HG03432 (cell line): ENCODE measurements at regions not wholly inside any gene's neighbourhood (a gene's known extent, or its start where the extent isn't known, plus 50 kb on each side); places are given as distances from the start of the nearest gene placed in this dataset.
"Not testable (repeated sequence)": the region's sequence is repeated elsewhere in the genome, so short reads cannot be mapped to it uniquely, and the experiment has no call there.

Experiments
- ATAC-seq: cut with Tn5 transposase; IDR thresholded peaks from one replicate; pipeline ENCODE4 v1.9.1; 2021; ENCODE audit warnings: mild to moderate bottlenecking, moderate library complexity; ENCODE audit not compliant: unreplicated experiment

DNA sequence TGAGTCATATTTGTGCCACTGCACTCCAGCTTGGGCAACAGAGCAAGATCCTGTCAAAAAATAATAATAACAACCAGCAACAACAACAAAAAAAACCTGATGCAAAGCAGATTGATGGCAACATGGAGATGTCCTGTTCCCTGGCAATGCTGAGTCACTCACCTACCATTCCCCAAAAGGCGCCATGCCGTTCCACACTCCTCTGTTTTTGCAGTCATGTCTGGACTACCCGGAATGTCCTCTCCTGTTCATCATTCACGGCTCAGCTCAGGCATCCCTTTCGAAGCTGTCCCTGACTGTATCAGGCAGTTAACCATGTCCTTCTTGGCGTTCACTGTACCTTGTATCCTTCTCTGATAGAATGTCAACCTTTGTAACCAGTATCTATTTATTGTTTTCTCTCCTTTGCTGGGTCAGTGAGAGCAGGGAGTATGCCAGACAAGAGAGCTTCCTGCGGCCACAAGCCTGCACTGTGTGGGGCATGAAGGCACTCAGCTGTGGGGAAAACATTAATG, 147.7 kb downstream of the ABCC12 start:
- no peak for ATAC-seq

DNA sequence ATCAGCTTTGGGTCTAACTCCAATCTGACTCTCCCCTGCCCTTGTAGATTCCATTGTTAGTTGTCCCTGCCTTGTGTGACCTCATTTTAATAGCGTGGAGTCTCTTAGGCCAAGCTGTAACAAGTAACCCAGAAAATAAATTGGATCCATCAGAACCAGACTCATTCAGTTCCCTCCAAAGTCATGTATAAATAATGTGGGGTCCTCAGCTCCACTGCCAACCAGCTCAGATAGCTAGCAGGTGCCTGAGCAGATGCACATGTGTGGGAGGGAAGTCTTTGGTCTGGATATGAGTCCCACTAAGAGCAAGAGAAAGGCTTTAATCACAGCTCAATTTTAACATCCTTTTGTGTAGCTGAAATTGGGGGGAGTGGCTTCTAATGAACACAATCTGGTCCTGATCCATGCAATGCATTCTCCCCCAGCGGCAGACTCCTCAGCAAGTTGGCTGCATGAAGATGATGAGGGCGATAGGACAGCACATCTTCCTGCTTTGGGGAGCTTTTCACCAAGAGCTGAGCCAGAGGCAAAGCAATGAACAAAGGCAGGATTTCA, 151.6 kb downstream of the ABCC12 start:
- ATAC-seq, result no peak

DNA sequence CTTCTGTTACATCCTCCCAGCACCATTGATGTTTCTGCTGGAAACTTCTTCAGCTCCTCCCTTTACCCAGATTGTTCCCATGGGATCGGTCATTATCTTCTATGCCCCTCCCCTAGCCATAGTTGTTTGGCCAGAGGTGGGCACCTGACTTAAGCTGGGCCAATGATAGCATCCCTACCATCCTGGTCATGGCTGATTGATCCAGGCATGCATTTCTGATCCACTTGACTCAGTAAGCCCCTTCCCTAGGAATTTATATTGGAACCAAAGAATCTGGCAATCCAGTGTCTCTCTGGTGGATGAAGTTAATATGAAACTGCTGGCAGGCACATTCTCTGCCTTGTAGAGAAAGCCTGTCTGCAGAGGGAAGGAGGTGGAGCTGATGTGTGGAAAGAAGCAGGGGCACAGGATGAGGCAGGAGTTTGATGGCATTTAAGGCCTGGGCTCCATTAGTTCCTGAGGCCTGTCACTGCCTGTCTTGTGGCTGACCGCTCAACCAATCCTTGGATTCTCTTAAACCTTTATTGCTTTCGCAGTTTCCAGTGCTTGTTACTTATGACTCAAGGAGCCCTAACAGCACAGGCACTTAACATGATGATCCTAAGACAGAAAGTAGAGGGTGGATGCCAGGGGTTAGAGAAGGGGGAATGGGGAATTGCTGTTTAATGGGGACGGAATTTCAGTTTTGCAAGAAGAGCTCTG, 152.4 kb downstream of the ABCC12 start:
- no peak for ATAC-seq

DNA sequence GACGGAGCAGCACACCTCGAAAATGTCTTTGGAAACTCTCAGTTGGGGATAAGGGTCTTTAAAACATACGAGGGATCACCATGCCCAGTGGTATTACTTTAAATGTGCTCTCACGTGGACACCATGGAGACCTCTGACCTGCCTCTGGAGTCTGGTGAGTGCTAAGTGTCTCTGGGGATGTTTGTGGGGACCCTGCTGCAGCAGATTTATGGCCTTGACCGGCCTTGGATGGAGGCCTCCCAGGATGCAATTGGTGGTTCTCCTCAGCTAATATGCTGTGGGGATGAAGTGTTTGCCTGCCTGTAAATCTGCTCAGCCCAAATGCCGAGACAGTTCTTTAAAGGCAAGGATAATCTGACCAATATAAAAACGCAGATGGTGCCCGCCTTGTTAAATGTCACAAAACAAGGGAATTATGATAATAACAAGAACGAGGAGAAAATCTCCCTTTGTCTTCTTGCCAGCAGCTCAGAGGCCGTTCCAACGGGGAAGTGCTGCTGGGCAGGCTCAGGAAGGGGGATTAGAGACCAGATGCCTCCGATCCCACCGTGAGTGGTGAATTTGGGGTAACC, 154.4 kb downstream of the ABCC12 start:
- no peak for ATAC-seq

DNA sequence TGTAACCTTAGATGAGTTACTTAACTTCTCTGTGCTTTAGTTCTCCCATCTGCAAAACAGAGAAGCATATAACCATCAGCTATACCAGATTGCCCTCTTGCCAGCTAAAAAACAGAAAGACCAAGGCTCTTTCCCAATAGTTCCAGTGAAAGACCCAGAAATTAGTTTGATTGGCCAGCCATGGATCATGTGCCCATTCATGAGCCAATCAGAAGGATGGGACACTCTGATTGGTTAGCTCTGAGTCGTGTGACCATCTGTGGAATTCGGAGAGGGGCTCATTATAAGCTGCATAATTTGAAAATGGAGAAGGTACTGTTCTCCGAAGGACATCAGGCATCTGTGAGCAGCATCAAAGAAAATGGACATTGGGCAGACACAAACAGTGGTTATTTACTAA, 155.2 kb downstream of the ABCC12 start:
- no peak for ATAC-seq

DNA sequence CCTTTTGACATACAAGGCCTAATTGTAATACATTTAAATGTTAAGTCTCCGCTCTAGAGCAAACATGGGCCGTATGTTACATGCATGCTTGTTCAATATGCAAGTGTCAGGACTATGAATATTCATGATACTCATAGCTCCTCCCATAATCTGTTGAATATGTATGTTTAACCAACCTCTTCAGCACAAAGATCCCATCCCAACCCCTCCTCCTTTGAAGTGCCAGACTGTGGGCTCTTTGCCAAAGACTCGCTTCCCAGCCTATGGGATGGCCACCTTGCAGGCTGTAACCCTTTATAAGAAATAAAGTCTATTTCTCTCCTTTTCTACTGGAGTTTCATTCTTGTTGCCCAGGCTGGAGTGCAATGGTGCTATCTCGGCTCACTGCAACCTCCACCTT, 156.2 kb downstream of the ABCC12 start:
- ATAC-seq, result no peak

DNA sequence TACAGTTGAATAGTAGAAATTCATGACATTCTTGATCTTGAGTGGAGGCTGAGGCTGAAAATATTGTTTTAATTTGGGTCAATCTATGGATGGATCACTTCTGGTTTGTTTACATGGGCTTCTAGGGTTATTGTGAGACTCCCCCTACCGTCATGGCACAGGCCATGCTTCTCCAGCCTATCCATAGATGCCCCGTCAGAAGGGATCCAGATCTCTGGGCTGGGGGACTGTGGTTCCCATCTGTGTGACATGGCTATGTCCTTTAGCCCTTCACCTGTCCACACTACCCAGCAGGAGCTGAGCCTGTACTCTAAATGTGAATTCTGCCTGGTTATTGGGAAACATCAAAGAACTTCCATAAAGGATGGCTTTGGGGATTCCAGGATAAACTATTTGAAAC, 160.4 kb downstream of the ABCC12 start:
- ATAC-seq, result no peak

DNA sequence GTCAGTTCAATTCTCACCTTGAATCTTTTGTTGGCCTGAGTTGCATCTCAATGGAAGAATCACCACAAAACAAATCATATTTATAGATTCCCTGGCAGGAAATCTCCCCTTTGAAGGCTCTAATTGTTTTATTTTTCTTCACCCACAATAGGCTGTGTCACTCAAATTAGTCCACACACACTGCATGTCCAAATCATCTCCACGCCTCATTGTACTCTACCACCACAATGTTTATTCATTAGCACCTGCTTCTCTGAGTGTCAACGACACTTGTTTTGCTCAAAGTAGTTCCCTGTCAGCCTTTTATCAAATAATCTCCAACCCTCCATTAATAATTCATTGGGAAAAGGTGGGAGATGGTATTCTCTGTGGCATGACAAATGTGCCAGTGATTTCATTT, 164.3 kb downstream of the ABCC12 start:
- no peak for ATAC-seq

DNA sequence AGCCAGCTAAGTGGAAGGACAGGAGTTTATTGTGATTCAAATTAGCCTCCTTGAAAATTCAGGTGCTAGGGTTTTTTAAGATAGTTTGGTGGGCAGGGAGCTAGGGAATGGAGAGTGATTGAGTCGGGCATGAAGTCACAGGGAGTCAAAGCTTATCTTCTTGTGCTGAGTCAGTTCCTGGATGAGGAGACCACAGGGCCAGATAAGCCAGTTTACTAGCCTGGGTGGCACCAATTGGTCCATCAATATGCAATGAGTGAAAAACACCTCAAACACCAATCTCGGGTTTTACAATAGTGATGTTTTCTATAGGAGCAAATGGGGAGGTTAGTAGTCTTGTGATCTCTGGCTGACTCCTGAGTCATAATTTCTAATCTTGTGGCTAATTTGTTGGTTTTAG, 165.1 kb downstream of the ABCC12 start:
- ATAC-seq, result no peak

DNA sequence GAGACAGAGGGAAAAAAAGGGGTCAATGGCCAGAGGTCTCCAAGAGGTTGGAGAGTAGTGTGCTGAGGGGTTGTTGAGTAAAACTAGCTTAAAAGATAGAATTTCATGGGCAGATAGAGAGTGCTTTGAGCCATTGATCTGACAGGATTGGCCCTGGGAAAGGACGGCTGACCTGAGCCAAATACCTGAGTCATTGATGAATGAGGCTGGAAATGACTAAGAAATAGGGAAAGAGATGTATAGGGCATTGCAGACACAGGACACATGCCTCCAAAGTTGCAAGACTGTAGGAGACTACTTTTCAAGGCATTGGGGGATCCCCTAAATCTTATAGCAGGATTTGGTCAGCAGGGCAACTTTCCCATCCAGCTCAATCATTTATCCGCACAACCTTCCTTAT, 168.7 kb downstream of the ABCC12 start:
- ATAC-seq, result no peak

DNA sequence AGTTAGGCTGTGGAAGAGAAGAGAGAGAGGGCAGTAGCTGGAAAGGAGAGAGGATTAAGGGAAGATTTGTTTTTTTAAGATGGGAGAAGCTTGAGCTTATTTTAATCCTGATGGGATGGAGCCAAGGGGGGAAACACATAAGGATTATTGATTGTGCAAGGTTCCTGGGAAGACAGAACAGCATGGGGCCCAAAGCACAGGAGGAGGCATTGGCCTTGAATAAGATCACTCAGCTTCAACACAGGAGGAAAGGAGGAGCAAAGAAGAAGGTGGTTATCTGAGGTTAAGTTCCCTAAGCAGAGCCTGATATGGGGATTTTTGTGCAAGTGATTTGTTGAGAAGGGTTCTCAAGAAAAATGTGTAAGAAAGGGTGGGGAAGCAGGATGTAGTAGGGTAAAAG, 169.8 kb downstream of the ABCC12 start:
- ATAC-seq, result no peak

DNA sequence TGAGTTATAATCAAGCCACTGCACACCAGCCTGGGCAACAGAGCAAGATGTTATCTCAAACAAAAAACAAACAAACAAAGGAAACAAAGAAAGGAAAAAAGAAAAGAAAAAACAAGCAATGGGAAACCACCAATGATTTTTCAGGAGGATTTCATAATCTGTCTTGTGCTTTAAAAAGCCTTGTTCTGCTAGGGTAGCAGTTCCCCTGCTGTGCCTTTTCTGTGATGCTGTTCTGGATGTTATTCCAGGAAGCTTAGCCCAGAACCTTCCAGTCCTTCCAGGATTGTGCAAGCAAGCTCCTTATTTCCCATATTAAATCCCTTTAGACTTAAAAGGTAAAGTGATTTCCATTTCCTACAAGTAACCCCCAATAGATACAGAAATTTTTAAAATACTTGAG, 171.1 kb downstream of the ABCC12 start:
- no peak for ATAC-seq

DNA sequence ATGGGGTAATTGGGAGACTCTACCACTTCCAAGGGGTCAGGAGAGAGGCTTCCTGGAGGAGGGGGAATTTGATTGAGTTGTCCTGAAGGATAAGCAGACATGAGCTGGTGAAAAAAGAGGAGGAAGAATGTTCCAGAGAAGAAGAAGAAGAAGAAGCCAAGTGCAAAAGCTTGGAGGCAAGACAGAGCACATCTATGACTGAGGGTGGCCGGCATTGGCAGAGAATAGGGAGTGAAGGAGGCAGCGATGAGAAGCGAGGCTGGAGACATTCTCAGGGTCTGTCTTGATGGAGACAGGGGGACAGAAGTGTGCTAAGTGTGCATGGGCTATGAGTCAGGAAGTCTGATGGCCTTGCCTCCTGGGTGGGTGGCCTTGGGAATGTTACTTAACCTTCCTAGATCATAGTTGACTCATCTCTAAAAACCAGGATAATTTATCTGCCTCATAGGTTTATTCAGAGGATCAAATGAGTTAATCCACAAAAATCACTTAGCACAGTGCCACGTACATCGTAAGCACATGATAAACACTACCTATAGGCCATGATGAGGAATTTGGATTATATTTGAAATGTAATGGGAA, 171.7 kb downstream of the ABCC12 start:
- ATAC-seq, result no peak

DNA sequence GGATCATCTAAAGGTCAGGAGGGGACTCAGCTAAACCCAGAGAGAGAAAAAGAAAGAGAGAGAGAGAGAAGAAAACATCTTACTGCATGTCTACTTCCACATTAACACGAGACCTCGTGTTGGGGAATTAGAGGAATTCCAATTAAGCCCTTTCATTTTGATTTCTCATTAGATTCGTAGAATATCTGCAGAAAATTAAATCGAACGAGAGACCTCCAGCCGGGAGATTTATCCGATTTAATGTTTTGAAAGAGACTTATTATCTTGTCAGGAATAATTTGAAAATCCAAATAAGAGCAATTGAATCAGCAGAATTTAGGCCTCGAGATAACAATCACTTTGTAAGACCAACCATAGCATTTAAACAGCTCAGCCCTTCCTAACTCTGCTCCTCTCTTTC, 175.6 kb downstream of the ABCC12 start:
- ATAC-seq, result no peak

DNA sequence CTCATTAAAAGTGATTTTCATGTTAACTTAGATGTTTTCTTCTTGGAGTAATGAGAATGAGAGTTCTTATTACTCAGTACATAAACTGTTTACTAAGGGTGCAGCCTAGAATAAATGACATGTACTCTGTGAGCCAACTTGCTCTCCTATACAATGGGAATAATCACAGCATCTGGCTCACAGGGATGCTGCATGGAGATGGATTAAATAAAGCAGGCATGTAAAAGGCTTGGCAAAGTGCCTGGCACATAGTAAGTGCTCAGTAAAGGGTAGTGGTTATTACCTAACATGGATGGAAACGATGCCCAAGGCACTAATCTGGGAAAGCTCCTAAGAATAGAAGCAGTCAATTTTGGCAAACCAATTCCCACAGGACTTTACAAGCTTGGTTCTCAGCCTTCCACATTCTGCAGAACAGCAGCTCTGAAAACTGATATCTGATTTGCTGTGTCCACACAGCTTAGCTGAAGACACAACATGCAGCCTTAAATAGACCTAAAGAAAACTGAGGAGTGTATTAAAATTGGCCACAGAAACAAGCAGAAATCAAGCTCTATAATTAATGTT, 176.1 kb downstream of the ABCC12 start:
- no peak for ATAC-seq

DNA sequence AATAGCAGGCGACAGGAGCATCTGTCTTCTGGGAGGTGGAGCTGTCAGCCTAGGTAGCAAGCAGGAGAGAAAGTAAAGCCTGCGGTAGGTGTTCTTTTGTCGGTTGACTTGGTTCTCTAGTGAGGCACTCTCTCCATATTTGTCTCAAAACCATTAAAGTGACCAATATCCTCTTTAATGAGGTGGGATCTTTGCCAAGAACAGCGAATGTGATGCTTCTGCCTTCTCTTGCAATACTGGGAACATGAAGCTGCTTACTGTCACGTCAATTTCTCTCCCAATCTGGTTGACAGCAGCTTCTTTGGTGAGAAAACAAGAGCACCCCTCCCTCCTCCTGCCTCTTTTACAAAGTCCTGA, 176.7 kb downstream of the ABCC12 start:
- ATAC-seq, result no peak

DNA sequence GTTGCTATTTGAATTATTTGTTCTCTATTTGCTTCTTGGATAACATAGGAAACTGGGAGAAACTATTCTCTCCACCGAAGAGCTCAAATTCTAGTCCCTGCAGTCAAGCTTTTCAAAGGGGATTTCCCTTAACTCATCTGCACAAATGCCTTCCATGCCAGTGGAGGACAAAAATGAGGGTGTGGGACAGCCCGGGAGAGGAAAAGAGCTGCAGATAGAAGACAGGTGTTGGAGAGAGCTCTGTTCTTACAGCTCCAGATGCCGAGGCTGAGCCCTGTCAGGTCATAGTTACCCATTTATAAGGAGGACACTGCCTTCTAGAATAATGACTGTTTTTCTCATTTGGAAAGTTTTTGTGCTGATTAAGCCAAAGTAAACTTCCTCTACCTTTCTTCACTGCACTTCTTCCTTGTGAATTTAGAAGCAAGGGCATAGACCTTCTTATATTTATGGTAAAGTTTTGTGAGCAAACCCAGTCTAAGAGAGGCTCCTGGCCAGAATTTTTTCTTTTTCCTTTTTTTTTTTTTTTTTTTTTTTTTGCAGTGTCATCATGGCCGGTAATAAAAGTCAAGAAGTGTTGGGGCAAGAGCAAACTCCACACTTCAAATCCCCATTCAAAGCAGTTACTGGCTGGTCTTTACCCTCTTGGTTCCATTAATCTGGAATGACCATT, 177.2 kb downstream of the ABCC12 start:
- no peak for ATAC-seq

DNA sequence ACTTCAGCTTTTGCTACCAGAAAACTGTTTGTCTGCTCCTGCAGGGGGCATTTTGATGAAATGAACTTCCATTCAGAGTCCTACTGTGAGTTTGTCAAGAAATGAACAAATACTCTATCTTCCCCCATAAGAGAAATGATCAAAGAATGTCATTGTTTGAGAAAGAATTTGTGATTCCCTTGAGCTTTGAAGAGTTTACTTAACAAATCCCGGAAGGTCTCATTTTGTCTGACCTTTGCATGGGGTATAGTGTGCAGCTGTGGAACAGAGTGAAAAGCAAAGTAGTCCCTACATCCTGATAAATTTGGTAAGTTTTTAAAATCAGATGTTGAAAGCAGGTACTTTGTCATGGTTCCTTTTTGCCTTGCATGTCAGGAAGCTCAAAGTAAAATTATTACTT, 178.0 kb downstream of the ABCC12 start:
- ATAC-seq, result no peak

DNA sequence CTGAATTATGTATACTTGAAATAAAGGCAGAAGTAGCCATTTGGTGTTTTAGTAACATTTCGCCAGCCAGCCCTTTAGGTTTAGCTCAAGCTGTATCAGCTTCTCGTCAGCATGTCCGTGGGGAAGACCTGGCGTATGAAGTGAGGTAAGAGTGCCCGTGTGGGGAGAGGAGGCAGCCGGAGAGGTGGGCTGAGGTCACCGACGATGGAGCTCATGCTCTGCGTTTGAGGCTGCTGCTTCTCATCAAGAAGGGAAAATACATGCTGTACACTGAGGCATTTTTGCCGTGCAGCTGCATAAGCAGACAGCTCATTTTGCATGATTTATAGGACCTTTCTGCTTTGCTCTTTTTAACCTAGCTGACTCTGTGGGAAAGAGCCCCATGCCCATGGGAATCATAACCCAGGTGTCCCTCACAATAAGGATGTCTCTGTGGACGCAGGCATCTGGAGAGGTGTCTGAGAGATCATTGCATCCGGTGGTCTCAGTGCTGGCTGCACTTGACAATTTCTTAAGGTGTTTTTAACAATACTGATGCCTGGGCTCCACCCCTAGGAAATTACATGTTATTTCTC, 179.1 kb downstream of the ABCC12 start:
- ATAC-seq, result no peak

DNA sequence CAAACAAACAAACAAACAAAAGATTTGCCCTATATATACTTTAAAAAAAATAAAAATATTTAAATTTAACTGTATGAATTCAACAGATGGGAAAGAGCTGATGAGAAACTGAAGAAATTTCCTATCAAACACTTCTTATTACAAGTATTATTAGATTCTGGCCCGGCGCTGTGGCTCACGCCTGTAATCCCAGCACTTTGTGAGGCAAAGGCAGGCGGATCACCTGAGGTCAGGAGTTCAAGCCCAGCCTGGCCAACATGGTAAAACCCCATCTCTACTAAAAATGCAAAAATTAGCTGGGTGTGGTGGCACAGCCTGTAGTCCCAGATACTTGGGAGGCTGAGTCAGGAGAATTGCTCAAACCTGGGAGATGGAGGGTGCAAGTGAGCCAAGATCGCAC, 180.8 kb downstream of the ABCC12 start:
- ATAC-seq, result not testable (repeated sequence)

DNA sequence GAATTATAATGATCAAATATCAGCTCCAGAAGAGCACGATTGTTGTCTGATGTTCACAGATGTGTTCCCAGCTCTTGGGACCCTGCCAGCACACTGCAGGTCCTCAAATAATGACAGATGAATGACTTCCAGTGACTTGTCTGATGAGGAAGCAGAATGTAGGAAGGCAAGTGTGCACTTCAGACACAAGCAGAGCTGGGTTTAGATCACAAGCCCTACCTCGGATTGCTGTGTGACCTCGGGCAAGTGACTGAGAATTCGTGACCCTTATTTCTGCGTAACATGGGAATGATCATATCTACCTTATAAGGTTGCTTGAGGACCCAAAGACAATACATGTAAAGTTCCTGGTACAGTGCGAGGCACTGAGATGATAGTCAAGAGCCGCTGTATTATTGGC, 182.2 kb downstream of the ABCC12 start:
- ATAC-seq, result no peak
